GM12865 (cell line): ENCODE measurements at regions not wholly inside any gene's neighbourhood (a gene's known extent, or its start where the extent isn't known, plus 50 kb on each side); places are given as distances from the start of the nearest gene placed in this dataset.

Experiments
- DNase-seq: peaks from one replicate; pipeline ENCODE4 v3.0.0; 2010; ENCODE audit warnings: low read depth
- H3K4me3 ChIP-seq: 2 replicates; pipeline ENCODE4 v1.5.1; 2011; ENCODE audit warnings: mild to moderate bottlenecking, low read depth, low read length, control low read depth
- CTCF ChIP-seq: IDR thresholded peaks from 2 replicates; pipeline ENCODE4 v1.5.1; 2011; ENCODE audit warnings: low read length, control low read depth, low read depth, inconsistent platforms; ENCODE audit not compliant: insufficient read depth; ENCODE audit errors: missing control alignments

DNA sequence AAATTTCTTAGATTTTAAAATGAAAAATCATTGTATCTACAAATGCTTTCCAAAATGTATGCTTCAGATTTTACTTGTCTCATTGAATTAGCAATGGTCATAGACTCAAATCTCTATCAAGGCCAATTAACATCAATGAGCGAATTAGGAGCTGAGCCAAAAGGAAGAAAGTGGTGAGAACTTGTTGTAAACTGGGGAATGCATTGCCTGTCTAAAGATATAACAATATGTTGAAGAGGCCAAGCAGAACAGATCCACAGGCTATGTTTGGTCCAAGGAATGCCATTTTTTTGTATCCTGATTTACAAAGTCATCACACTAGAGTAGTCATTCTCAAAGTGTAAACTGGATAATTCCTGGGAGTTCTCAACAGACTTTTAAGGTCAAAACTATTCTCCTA is 370.7 kb downstream of the GJA1 start:
- no peak for TF ChIP-seq CTCF
- H3K4me3 ChIP-seq: no peak overlapping the region
- DNase-seq: no peak

DNA sequence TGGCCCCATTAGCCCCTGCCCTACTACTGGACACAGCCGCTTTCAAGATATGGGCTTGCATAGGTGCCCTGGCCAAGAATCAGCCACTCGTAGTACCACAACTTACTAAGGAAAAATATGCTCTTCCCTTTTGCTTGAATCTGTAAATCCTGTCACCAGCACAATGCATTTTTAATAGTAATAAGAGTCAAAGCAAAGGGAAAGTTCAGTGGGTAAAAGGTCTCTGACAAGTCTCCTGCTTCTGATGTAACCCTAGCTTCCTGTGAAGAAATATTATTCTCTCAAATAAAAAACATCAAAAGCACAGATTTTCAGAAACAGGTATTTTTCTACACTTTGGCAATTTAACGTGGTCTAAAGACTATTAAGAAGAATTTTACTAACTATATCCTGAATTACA is 373.8 kb downstream of the GJA1 start:
- no peak overlapping the region for H3K4me3 ChIP-seq
- DNase-seq: no peak

GRCh38 chr6:121810158-121811032 is 374.9 kb downstream of the GJA1 start:
- H3K4me3 ChIP-seq: no peak overlapping the region
- DNase-seq: no peak
- no peak for TF ChIP-seq CTCF

More for the DNA sequence above, 373.8 kb downstream of the GJA1 start:
- TF ChIP-seq CTCF: no peak

GRCh38 chr6:121811106-121811505 is 375.7 kb downstream of the GJA1 start:
- TF ChIP-seq CTCF: no peak
- no peak for DNase-seq

DNA sequence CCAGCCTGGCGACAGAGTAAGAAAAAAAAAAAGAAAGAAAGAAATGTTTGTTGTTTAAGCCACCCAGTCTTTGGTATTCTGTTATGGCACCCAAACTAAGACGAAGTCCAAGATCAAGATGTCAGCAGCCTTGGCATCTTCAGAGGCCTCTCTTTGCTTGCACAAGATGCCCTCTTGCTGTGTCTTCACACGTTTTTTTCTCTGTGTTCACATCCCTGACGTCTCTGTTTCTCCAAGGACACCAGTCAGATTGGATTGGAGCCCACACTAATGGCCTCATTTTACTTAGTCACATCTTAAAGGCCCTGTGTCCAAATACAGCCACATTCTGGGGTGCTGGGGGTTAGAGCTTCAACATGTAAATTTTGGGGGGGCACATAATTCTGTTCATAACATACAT is 380.9 kb downstream of the GJA1 start:
- DNase-seq: no peak
- TF ChIP-seq CTCF: no peak
- H3K4me3 ChIP-seq: no peak overlapping the region

More at GRCh38 chr6:121811106-121811505, 375.7 kb downstream of the GJA1 start:
- no peak overlapping the region for H3K4me3 ChIP-seq

- H3K4me3 ChIP-seq: no peak overlapping the region
- no peak for DNase-seq
- no peak for TF ChIP-seq CTCF
Observed at GRCh38 chr6:121816906-121817540, 381.6 kb downstream of the GJA1 start.
